ENCODE measurements at regions not wholly inside any gene's neighbourhood (a gene's known extent, or its start where the extent isn't known, plus 50 kb on each side); places are given as distances from the start of the nearest gene placed in this dataset.

DNA sequence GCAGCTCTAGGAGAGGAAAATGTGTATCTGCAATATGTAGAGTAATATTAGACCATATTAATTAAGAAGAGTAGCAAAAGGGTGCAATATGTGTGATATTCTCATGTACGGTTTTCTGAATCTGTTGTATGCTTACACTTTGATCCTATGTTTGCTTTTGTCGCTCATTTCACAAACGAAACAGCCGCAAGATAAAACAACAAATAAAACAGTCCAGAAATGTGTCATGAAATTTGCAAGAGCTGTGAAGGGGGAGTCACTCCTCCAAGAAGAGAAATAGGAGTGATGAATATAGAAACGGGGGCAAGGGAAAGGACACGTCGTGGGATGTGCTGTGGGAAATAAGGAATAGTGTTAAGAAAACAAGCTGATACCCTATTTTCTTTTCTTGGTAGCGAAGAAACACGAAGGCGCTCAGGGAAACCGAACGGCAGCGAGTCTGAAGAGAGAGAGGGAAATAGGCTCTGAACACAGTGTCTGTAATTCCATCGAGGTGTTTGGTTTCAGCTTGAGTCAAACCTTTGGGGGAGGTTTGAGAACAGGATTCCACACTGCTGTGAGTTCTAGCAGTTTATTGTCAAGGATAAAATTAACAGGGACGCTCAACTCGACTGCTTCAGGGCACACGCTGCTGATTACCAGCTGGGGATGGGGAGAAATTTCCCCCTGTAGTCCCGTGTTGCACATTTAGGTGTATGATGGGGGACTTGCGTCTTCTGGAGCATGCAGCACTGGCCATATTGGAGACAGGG is 595.6 kb upstream of the TENM3 start:
- no peak for DNase-seq

DNA sequence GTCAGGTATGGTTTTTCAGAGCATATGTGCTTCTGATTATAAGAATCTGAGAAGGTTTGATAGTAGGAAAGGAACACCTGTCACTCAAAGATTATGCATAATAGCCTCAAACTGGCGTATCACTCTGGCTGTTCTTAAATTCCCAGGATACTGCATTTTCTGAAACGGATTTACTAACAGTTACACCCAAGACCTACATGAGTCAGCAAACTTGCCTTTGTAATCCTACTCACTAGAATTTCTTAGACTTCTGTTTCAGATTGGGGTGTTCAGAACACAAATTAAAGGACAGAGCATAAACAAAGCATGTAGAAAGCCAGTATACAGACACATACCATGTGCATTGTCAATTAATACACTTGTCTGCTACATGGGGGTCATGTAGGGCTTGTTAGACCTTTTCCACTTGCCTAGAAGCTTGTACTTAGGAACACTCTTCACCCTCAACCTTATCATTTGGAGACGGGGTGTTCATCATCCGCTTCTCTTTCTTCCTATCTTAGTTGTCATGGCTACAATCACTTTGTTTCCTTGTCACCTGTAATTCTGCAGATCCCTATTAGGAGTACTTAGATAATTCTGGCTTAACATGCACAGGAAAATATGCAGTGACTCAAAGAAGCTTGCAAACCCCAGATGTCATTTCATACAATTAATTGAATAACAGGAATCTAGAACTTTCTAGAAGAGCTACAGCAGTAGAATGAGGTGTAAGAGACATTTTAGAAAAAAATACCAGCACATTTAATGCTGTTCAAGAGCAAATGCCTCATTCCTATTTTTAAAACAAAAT is 593.0 kb upstream of the TENM3 start:
- no peak for DNase-seq

DNA sequence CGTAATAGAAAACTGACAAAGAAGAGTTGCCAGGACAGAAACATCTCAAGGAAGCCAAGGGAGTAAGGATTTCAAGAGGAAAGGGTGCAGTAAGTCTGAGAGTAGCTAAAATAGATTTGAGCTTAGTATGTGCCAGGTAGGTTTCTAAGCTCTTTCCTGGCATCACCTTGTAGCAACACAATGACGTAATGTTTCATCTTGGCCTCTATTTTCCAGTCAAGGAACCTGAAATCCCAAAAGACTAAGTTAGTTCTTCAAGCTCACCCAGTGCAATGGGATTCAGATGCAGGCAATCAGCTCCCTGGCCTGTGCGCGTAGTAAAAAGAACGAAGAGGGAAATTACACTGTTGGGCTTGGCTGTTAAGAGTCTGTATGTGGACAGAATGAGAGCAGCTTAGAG is 586.5 kb upstream of the TENM3 start:
- DNase-seq = no peak

DNA sequence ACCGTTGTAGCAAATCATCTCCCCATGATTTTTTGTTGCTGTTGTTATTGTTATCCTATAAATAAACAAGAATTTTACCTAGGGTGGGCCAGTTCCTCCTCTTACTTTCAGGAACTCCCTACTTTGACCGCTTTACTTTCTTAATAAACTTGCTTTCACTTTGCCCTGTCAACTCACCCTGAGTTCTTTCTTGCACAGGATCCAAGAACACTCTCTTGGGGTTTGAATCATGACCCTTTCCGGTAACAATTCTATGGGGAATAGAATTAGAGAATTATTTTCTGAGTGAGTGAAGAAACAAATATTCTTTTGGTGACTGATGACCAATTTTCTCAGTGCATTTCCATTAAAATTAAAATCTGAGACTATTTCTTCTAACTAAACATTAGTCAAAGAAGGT is 584.0 kb upstream of the TENM3 start:
- no peak for DNase-seq

DNA sequence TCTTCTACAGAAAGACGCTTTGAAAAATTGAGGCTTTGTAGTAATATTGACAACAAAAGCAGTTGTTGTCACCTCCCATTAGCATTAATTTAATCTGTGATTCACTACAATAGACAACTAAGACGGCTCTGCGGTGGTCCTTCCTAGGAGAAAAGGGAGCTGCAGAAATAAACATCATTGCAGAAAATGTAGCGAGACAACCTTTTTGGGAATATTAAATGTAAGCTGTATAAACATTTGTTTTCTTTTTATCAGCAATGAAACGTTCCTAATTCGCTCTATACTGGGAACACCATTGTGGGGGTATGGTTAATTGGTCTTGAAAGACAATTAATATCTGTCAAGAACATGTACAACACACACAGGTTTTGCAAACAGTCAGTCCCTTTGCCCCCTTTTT is 583.3 kb upstream of the TENM3 start:
- DNase-seq = no peak

DNA sequence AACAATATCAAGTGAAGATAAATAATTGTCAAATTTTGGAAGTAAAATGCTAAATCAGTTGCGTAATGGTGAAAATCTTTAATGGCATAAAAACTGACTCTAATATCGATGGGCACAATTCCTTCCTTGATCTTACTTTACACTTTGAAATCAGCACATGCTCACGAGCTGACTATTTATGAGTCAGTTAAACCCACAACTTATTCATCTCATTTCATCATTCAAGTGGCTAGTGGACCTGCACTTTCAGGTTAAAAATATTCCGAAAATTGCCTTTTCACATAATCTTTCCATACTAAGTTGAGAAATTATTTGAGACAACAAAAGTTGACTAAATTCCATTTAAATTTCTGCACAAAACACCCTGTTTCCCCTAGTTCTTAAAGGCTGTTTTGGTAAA is 582.1 kb upstream of the TENM3 start:
- no peak for DNase-seq

DNA sequence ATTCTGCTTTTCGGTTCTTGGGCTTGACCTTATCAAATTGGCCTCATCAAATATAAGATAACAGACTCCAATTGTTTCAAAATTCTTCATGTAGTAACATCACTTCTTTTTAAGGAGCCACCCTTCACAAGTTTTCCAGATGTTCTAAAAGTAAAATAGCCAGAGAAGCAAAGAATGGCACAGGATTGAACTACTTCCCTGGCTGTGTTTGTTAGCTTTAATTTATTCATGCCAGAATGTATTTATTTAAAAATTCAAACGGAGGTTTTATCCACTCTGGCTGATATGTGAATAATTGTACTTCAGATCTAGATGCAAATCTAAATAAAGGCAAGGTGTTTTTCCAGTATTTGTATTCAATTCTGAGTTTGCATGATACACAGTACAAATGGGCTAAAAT is 581.3 kb upstream of the TENM3 start:
- DNase-seq = no peak

DNA sequence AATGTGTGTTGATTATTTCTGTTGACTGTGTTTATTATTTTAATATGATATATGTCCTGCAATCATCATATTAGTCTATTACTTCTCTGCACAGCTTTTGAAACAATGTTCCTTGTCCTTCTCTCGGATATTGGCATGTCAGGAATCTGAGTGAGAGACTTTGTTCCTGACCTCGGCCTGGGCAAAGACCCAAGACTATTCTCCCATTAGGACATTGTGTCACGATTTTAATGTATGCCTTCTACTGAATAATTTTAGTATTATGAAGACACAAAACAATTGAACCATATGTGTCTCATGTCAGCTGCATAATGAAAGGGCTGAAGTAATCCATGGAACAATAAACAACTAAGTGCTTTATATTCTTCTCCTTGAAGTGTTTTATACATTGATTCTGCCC is 580.8 kb upstream of the TENM3 start:
- DNase-seq = no peak

DNA sequence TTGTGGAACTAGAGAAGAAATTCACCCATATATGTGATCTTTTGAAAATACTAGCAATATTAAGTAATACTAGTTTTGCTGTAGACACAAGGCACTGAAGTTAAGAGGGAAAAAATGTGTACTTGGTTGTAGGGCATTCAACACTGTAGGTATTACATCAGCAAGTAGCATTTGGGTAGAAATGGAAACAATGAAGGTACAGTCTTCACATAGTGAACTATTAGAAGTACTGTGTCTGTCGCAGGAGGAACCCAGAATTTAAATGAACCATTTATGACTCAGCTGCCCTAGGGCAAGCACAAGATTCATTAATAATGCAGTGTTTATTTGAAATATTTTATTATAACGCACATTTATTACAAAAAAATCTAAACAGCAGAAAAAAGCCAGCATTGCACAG is 572.7 kb upstream of the TENM3 start:
- no peak for DNase-seq

DNA sequence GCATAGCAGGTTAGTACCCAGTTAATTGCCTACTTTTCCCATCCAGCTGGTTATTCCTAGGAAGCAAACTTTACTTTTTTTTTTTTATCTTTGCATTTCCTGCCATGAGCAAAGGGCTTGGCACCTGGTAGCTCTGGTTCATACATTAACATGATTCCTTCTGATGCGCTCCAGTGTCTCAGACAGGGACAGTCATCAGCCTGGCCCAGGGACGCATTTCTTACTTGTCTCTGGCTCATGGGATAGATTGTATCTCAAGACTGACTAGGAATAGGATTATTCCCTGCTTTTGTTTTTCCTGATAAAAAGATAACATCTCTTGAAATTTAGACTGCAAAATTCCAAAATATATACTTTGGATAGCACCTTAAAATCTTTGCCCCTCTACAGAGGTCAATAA is 571.5 kb upstream of the TENM3 start:
- no peak for DNase-seq

DNA sequence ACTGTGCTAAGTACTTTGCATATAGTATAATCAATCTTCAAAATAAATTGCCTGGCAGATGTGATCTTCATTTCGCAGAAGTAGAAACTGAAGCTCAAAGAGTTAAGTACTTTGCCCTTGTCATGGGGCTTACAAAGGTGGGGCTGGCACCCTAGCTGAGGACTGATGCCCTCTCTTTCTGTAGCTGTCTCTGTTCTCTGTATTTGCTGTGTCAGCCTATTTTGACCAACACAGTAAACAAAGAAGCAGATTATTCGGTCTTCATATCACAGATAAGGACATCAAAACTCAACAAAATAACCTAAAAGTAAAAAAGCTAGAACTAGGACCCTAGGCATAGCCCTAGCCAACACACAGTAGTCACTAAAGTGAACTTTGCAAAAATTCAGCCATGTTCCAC is 570.5 kb upstream of the TENM3 start:
- DNase-seq = no peak

DNA sequence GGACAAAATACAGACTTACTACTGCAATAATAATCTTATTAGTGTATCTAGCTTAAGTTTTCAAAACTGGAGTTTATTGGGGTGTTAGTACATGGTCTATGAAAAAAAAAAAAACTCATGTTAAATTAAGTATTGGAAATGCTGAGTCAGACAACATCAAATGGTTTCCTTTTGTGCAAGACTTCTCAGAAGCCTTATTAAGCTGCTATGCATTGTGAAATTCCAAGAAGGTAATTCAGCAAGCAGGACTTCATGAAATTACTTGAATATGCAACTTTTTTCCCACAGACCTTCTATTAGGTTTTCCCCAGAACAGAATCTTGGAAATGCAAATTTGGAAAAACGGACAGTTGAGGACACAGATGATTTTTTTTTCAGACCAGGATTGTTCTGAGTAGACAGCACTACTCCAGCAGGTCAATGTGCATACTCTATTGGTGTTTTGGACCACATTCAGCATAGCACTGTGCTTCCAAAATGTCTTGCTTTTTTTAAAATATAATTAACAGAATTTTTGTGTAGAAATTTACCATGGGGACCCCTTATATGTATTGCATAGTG is 568.8 kb upstream of the TENM3 start:
- DNase-seq = no peak

DNA sequence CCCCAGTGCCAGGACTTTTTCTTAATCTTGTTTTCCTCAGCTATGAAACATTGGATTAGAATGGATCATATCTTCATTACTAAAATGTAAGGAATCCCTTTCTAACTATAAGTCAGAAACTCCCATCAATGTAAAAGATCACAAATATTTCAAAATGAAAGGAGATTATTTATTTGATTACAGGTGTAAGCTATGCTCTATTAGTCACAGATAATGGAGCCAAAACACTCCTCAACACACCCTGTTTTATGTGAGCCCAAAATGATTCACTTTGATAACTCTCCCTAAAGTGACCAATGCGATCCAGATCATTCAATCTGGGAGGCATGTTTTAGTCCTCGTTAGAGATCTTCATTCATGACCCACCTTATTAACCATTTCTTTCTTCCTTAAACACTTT is 566.7 kb upstream of the TENM3 start:
- DNase-seq = no peak

DNA sequence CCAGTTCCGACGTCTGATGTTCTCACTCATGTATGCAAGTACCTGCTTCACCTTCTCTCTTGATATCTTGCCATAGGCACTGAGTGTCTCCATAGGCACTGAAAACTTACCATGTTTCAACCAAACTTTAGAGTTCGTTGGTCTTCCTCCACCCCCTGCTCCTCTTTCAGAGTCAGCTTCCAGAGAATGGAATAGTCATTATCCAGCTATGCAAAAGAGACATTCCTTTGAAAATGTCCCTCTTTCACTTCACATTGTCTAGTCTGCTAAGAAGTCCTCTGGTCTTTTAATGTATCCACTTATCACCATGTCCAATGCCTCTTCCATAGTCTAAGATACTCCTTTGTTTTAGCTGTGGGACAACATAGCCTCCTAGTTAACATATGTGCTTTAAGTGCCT is 566.0 kb upstream of the TENM3 start:
- no peak for DNase-seq

DNA sequence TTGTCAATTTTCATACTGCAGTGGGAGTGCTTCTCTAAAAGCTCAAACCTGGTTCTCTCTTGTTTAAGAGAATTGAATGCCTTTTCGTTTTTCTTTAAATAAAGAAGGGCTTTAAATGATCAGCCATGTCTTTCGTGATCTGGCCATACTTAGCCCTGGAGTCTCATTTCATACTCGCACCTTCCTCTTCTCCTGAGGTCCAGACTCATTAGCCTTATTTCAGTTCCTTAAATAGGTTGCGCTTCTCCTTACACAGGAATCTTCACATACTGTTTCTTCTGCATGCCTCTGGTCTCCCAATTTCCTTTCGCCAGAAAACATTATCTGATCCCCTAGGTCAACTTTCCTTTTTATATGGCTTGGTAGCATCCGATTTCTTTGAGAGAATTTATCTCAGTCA is 565.6 kb upstream of the TENM3 start:
- DNase-seq = no peak

DNA sequence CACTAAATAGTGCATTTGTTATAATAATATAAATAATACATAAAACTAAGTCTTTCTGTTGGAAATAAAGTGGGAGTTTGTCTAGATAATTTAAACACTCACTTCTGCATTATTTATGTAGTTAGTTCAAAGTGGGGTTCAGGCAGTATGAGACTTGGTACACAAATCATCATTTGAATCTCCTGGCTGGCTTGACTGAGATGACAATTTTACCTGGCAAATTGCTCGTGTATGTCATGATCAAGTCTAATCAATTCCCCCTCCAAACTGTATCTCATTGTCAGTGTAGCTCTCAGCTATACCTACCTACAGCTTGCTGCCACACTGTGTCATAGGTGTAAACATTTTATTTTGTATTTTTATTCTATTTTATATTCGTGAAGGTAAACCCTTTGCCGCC is 563.4 kb upstream of the TENM3 start:
- DNase-seq = no peak

DNA sequence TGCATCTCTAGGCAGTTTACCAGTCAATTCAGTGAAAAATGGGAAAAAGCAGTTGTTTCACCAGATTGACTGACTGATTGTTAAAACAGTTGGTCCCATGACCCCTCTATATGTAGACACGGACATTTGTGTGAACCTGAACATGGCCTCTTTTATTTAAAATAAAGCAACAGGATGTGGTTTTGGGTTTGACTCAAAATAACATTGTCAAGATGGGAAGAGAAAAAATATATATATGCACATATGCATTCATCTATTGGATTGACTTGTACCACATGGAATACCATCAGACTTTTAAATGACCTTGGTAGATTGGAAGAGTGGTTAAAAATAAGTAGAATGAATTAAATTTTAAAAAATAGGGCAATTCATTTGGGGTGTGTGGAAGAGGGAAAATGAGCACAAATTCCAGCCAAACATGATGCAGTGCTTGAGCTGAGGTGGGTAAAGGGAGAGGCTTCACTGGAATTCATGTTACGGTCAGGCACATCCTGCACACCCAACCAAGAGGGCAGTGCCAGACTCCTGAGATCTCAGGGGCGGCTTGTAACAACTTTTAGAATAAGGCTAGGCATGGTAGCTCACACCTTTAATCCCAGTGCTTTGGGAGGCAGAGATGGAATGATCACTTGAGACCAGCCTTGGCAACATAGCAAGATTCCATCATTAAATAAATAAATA is 560.7 kb upstream of the TENM3 start:
- DNase-seq = no peak

DNA sequence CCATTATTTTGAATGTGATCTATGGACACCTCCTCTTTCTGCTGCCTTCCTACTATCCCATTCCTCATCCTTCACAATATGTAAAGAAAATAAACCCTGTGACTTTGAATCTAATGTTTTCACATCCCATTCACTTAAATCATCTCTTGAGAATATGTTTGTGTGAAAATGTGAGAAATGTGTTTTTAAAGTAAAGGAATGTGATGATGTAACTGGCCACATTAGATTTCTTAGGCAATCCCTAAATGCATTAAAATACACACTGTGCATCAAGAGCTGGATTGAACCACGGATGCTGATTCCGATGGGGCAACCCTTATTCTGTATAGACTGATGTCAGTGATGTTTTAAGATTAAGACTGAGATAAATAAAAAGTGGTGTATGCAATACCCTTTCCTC is 558.9 kb upstream of the TENM3 start:
- no peak for DNase-seq

DNA sequence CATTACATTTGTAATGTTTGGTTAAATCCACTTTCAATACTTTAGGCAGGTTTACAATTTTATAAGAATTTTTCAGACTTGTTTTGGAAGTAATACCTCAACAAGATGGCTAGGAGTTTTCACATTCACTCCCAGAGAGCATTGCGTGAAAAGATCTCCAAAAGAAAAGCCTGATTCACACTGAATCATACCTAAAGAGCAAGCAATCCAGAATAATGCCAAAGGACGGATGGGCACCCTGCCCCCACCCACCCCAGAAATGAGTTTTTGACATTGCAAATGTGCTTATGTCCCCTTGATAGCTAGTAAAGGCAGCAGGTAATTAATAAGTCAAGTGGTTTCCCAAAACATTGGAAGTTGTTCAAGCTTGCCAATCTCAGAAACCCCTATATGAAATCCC is 557.7 kb upstream of the TENM3 start:
- DNase-seq = no peak

DNA sequence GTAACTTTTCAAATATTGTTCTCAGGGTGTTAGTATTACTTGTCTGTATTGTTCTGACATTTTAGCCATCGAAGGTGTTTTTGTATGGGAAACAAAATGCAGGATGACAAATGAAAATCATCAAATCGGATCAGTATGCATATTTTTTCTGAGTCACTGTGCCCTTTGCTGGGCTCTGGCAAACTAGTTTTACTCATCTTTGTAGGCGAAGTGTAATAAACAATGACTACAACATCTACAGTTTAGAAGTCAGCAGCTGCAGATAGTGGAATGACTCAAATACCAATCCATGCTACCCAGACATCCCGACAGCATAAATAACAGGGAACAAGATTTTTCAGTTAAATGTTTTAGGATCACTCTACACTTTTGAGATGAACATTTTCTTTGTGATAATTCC is 557.3 kb upstream of the TENM3 start:
- DNase-seq = no peak

DNA sequence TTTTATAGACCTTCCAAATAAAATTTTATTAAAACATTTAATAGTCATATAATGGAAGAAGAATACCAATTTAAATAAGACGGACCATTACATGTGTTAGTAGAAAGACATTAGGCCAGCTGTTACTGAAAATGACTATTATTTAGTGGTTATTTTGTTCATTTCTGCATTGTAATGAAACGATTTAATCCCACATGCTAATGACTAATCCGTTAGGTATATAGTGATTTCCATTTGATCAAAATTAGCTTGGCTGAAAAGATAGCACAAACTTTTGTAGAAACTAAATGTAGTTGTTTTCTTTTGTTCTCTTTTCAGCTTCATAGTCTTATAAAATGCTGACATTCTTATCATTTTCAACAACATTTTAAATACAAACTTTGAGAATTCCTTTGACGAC is 556.1 kb upstream of the TENM3 start:
- DNase-seq = no peak

DNA sequence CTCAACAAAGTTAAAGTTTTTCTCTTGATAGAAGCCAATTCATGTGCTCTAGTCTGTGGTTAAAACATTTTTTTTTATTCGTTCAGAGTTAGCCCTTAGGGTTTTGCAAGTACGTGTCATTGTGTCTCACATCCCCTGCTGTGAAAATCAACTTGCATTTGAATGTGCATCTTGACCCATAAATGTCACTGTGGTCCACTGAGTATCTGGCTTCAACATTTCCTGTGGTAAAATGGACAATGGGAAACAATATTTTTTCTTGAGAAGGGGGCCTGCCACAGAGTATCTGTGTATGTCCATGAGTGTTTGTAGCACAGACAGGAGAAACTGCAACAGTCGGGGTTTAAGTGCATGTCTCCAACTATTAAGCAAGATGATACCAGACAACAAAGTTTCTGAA is 554.8 kb upstream of the TENM3 start:
- DNase-seq = no peak

DNA sequence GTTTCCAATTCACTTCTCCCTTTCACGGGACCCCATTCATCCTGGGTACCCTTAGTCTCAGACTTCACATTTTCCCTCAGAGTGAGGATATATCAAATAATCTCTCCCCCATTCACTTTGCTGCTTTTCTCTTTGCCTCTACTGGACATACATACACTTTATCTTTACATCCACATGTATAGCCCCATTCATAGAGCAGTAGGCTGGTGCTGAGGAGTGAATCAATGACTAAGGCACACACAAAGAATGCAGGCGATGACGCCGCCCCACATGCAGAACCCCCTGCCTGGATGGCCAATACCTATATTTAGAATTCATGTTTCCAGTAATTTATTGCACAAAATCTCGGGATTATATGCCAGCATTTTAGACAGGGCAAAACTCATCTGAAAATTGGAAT is 554.3 kb upstream of the TENM3 start:
- no peak for DNase-seq

DNA sequence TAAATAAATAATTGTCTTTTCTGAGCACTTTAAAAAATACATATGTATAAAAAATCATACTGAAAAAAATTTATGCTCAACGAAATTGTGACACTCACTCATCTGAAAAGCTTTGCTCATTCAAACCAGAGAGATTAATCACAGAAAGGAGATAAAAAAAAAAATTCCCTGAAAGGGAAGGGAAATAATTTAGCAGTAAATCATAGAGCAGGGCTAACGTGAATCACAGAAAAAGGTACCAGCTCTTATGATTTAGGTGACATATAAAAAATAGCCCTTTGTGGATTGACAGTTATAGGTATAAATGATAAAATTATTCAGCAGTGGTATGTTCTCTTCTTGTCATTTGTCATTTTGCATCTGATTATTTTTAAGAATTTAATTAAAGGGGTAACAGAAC is 552.7 kb upstream of the TENM3 start:
- no peak for DNase-seq

All from activated gamma-delta T cell treated with Interleukin-2 at 50 U/mL for 16 hours (primary cell).